SK-N-SH (cell line): ENCODE measurements at regions not wholly inside any gene's neighbourhood (a gene's known extent, or its start where the extent isn't known, plus 50 kb on each side); places are given as distances from the start of the nearest gene placed in this dataset.

Experiments
- GATA2 ChIP-seq: sonication (generic); formaldehyde crosslinking; IDR thresholded peaks from 2 replicates; pipeline ENCODE4 v1.5.0; 2020; ENCODE audit warnings: mild to moderate bottlenecking, missing genetic modification reagents
- NFIC ChIP-seq: IDR thresholded peaks from 2 replicates; pipeline ENCODE4 v1.4.0; 2012; ENCODE audit warnings: borderline replicate concordance
- SIN3A ChIP-seq: IDR thresholded peaks from 2 replicates; pipeline ENCODE4 v1.6.1; 2012; ENCODE audit warnings: low read depth, mild to moderate bottlenecking, low read length, moderate library complexity, borderline replicate concordance
- TF ChIP-seq, protein P1 (sequence below): fragments of 200-600 bp; sonication (generic); IDR thresholded peaks from 2 replicates; pipeline ENCODE4 v1.6.1; 2017; ENCODE audit warnings: antibody characterized with exemption, mild to moderate bottlenecking, moderate library complexity

DNA sequence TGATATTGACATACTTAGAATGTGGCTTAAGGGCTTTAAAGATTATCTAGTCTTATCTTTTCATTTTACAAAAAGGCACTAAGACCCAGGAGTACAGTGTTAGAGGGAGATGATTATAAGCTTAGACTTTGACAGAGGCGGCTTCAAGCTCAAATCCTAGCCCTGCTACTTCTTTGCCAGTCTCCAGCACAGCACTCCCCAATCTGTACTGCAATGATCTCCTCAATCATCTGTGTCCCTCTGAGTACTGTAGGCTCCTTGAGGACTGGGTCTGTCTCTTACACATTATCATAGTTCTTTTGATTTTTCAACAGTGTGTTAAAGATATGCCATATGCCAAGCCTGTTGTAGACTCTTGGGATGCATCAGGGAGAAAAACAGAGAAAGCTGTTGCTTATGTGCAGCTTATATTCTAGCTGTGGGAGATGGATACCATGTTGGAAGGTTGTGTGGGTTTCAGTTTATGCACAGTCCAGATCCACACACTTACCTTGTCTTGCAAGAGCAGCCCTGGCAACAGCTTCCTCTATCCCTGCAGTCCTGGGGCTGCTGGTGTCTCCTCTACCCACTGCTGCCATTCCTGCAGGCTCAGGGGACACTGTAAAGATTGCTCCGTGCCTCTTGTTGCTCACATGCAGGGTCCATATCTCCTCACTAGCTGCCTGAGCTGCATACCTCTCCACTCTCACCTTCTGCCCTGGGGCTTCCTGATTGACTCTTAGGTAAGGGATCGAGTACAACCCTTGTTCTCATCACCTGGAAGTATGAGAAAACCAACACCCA, 103.9 kb upstream of the TSPAN2 start:
- TF ChIP-seq, protein P1, sequence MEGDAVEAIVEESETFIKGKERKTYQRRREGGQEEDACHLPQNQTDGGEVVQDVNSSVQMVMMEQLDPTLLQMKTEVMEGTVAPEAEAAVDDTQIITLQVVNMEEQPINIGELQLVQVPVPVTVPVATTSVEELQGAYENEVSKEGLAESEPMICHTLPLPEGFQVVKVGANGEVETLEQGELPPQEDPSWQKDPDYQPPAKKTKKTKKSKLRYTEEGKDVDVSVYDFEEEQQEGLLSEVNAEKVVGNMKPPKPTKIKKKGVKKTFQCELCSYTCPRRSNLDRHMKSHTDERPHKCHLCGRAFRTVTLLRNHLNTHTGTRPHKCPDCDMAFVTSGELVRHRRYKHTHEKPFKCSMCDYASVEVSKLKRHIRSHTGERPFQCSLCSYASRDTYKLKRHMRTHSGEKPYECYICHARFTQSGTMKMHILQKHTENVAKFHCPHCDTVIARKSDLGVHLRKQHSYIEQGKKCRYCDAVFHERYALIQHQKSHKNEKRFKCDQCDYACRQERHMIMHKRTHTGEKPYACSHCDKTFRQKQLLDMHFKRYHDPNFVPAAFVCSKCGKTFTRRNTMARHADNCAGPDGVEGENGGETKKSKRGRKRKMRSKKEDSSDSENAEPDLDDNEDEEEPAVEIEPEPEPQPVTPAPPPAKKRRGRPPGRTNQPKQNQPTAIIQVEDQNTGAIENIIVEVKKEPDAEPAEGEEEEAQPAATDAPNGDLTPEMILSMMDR: no peak
- no peak for TF ChIP-seq GATA2 (CRISPR knock-in tag)
- no peak for TF ChIP-seq NFIC
- no peak for TF ChIP-seq SIN3A
